Posterior vena cava (tissue), 2 donors: ENCODE measurements at regions not wholly inside any gene's neighbourhood (a gene's known extent, or its start where the extent isn't known, plus 50 kb on each side); places are given as distances from the start of the nearest gene placed in this dataset.
"Not testable (repeated sequence)": the region's sequence is repeated elsewhere in the genome, so short reads cannot be mapped to it uniquely, and the experiment has no call there.

Experiments used
- DNase-seq: peaks from one replicate; pipeline ENCODE4 v3.0.0-alpha.2; 2020; ENCODE audit warnings: low spot score
- intact Hi-C, 2 donors: fragments of 100-400 bp; cut with DNase I; formaldehyde crosslinking; loops; one replicate each; pipeline versions ENCODE4 v1.14.1 to v1.14.2; 2022 to 2023
- donor health status: DM: yes; HTN: yes; CAD: no.
- donor health status: DM: yes; HTN: yes; CAD: no.

DNA sequence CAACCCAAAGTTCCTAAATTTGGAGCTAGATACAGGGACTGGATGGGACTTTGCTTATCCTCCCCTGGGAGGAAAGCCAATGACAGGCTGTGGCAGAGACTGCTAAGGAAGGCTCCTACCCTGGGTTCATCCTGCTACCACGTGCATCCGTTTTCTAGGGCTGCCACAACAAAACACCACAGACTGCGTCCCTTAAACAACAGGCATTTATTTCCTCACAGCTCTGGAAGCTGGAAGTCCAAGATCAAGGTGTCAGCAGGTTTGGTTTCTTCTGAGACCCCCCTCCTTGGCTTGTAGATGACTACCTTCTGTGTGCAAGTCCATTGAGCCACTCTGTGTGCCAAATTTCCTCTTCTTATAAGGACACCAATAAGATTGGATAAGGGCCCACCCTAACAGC, 263.9 kb downstream of the FAM43A start:
- no peak for DNase-seq
- intact Hi-C loops = no loop called here

GRCh38 chr3:194950906-194951628, 265.4 kb downstream of the FAM43A start:
- intact Hi-C loops = no loop called here
- no peak for DNase-seq

GRCh38 chr3:194951629-194951920, 265.9 kb downstream of the FAM43A start:
- DNase-seq, intact Hi-C loops: not testable (repeated sequence)

DNA sequence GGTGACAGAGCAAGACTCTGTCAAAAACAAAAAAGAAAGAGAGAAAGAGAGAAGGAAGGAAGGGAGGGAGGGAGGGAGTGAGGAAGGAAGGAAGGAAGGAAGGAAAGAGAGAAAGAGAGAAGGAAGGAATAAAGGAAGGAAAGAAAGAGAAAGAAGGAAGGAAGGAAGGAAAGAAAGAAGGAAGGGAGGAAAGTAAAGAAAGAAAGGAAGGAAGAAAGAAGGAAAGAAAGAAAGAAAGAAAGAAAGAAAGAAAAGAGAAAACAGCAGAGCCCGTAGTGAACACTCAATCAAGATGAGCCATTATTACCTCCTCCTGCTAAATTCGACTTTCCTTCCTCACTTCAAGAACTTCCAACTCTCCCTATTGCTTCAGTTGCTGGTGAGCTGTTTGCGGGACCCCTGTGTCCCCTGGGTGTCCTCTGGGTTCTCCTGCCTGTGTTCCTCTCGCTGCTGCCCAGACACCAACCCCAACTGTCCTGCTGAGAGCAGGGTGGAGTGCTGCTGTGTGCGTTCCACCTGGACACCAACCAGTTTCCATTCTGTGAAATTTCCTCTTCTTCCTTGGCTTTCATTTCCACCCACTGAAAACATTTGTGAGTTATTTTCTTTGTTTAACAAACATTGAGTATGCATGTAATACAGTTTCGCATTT, 266.4 kb downstream of the FAM43A start:
- no peak for DNase-seq
- intact Hi-C loops = no loop called here

DNA sequence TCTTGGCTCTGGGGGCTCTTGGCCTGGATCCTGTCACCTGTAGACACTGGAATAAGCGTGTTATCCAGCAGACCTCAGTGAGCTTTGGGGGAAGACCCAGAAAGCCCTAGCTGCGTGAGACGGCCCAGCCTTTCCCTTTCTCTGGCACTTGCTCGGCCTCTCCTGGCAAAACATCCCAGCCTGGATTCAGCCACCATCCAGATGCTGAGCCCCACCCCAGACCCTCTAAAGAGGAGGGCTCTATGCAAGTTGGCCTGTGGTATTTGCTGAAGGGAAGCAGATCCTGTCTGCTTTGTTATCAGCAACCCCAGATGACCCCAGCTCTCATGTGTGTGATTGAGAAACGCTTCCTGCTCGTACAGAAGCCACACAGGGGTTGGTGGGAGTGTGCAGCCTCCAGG, 267.2 kb downstream of the FAM43A start:
- DNase-seq = peak; percentile 73
- intact Hi-C loops = no loop called here

GRCh38 chr3:194953291-194953690, 267.6 kb downstream of the FAM43A start:
- DNase-seq = no peak
- intact Hi-C loops = no loop called here

GRCh38 chr3:194955546-194955945, 269.9 kb downstream of the FAM43A start:
- intact Hi-C loops = no loop called here
- no peak for DNase-seq

GRCh38 chr3:194955979-194956696, 270.5 kb downstream of the FAM43A start:
- DNase-seq = no peak
- intact Hi-C loops = no loop called here

- no peak for DNase-seq
- intact Hi-C loops = no loop called here
These were observed 271.2 kb downstream of the FAM43A start for GRCh38 chr3:194956697-194957396.

- no peak for DNase-seq
- intact Hi-C loops = no loop called here
These were observed 272.1 kb downstream of the FAM43A start for GRCh38 chr3:194957743-194958240.

DNA sequence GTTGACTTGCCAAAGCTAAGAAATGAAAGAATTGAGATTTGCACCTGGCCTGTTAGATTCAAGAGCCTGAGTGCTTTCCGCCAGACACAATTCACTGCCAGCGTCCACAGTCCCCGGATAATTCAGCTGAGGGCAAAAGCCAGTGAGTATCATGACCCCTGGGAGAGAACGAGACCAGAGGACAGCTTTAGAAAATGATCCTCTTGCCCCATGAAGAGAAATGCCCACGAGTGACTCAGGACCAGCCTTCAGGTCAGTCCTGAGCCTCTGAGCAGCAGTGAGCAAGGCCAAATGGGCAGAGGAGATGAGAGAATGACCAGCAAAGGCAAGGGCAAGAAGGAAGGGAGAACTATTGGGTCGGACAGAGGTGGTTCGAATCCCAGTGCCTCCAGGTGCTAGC, 273.5 kb downstream of the FAM43A start:
- no peak for DNase-seq
- intact Hi-C loops = no loop called here

GRCh38 chr3:194959666-194960065, 274.0 kb downstream of the FAM43A start:
- intact Hi-C loops, DNase-seq: not testable (repeated sequence)

DNA sequence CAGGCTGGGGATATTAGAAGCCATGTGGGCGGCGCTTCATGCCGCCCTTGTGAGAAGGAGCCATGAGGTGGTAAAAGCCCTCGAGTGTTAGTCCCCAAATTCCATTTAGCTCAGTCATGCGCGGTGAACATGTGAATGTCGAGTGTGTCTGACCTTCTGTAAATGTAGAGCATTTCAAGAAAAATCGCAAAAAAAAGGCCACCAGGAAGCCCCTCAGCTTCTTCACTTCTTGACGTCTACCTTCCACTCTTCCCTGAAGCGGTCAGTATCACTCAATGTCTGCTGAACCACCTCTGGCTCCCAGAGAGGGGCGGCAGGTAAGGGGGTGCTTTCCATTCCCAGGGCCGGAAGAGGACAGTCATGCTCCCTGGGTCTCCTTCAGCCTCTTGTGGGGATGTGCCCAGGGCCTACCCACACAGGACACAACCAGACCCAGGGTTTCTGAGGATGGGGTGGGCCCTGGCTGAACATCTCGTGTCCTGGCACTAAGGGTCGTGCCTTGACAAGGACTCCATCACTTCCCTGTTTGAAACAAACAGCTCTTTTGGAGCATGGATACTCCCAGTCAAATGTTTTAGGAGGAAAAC, 274.9 kb downstream of the FAM43A start:
- DNase-seq = no peak
- intact Hi-C loops = no loop called here

- intact Hi-C loops = no loop called here
- DNase-seq = peak; percentile 64
These were observed 275.5 kb downstream of the FAM43A start for GRCh38 chr3:194961149-194961548.

DNA sequence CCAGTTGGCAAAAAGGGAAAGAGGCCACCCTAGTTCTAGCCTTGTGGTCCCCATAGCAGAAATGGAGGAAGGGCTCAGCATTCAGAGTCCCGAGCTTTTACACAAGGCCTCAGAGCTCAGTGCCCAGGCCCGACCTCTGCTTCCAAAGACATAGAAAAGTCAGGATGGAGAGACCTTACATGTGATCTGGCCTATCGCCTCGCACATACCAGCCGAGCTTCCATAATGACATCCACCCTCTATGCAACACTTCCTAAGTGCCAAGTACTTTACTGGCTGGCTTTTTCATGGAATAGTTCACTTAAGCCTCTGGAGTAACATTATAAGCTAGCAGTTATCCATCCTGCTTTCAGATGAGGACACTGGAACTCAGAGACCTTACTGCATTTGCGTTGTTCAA, 275.9 kb downstream of the FAM43A start:
- intact Hi-C loops = no loop called here
- peak; percentile 64 for DNase-seq

DNA sequence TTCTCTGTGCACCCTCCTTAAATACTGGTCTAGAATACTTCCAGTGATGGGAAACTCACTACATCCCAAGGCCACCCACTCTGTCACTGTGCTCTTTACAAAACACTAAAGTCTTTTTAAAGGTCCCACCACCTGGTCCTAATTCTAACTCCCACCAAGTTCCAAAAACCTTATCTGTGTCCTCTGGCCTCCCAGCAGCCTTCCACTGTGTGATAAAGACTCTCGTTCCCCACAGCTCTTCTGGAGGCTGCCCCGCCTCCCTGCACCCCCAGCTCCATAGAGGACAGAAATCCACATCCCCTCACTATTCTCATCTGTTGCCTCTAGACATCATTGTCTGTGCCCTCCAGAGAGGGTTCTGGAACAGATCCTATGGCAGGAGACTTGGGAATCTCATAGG, 276.4 kb downstream of the FAM43A start:
- intact Hi-C loops = no loop called here
- peak; percentile 24 for DNase-seq

DNA sequence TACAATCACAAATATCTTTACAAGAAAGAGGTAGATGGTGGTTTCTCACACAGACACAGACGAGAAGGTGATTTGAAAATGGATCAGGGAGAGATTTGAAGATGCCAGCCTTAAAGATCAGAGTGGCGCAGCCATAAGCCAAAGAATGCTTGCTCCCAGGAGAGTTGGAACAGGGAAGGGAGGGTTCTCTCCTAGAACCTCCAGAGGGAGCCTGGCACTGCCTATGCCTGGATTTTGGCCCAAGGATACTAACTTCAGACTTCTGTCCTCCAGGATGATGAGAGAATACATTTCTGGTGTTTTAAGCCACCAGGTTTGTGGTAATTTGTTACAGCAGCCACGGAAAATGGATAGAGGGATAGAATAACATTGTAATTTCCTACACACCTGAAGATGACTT, 279.1 kb downstream of the FAM43A start:
- intact Hi-C loops = no loop called here
- DNase-seq = peak; percentile 18

- intact Hi-C loops = no loop called here
- DNase-seq = no peak
These were observed 281.8 kb downstream of the FAM43A start for GRCh38 chr3:194967151-194968117.

DNA sequence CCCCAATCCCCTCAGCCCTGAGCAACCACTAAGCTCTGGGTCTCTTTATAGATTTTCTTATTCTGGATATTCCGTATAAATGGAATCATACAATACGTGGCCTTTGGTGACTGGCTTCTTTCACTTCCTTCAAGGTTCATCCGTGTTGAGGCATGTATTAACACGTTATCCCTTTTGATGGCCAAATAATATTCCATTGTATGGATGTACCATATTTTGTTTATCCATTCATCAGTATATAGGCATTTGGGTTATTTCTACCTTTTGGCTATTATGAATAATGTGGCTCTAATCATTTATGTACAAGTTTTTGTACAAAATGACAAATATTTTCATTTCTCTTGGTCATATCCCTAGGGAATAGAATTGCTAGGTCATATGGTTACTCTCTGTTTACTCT, 284.4 kb downstream of the FAM43A start:
- no peak for DNase-seq
- intact Hi-C loops = no loop called here
